H9 (cell line): ENCODE measurements at regions not wholly inside any gene's neighbourhood (a gene's known extent, or its start where the extent isn't known, plus 50 kb on each side); places are given as distances from the start of the nearest gene placed in this dataset.

Experiments used
- DNase-seq: peaks from one replicate; pipeline ENCODE4 v3.0.0-alpha.2; 2017
- H2AFZ ChIP-seq: one replicate; pipeline ENCODE4 v1.6.1; 2013; ENCODE audit warnings: mild to moderate bottlenecking, low read length, control low read depth, moderate library complexity
- H2AK5ac ChIP-seq: 2 replicates; pipeline ENCODE4 v1.6.1; 2013; ENCODE audit warnings: low read length, control low read depth, mixed read lengths; ENCODE audit not compliant: insufficient read length
- H2BK120ac ChIP-seq: one replicate; pipeline ENCODE4 v1.6.1; 2013; ENCODE audit warnings: low read depth, mild to moderate bottlenecking, low read length, control low read depth, inconsistent platforms; ENCODE audit not compliant: poor library complexity, severe bottlenecking
- H2BK12ac ChIP-seq: 2 replicates; pipeline ENCODE4 v1.6.1; 2013; ENCODE audit warnings: low read length, control low read depth, mixed read lengths, low read depth; ENCODE audit not compliant: insufficient read length
- H2BK15ac ChIP-seq: 2 replicates; pipeline ENCODE4 v1.6.1; 2013; ENCODE audit warnings: low read depth, low read length, control low read depth
- H2BK20ac ChIP-seq: one replicate; pipeline ENCODE4 v1.6.1; 2013; ENCODE audit warnings: low read depth, mild to moderate bottlenecking, low read length, control low read depth, inconsistent platforms; ENCODE audit not compliant: poor library complexity, severe bottlenecking
- H2BK5ac ChIP-seq: 2 replicates; pipeline ENCODE4 v1.6.1; 2013; ENCODE audit warnings: low read length, control low read depth, mixed read lengths; ENCODE audit not compliant: insufficient read length
- H3K14ac ChIP-seq: 2 replicates; pipeline ENCODE4 v1.6.1; 2013; ENCODE audit warnings: low read length, control low read depth; ENCODE audit not compliant: insufficient read depth
- H3K18ac ChIP-seq: 2 replicates; pipeline ENCODE4 v1.6.1; 2013; ENCODE audit warnings: low read depth, mild to moderate bottlenecking, mixed read lengths, low read length, control low read depth; ENCODE audit not compliant: insufficient read length
- H3K23ac ChIP-seq: 2 replicates; pipeline ENCODE4 v1.6.1; 2013; ENCODE audit warnings: low read length, control low read depth, mixed read lengths, low read depth; ENCODE audit not compliant: insufficient read length
- H3K23me2 ChIP-seq: 2 replicates; pipeline ENCODE4 v1.6.1; 2013; ENCODE audit warnings: low read depth, mild to moderate bottlenecking, mixed read lengths, low read length, control low read depth; ENCODE audit not compliant: insufficient read length, poor library complexity, severe bottlenecking
- H3K27ac ChIP-seq: 2 replicates; pipeline ENCODE4 v1.5.1; 2013; ENCODE audit warnings: low read length, control low read depth, mixed read lengths, low read depth; ENCODE audit not compliant: insufficient read length
- H3K27me3 ChIP-seq: 2 replicates; pipeline ENCODE4 v1.6.1; 2013; ENCODE audit warnings: low read length, control low read depth, inconsistent platforms; ENCODE audit not compliant: insufficient read depth
- H3K4ac ChIP-seq: 2 replicates; pipeline ENCODE4 v1.6.1; 2013; ENCODE audit warnings: low read depth, mild to moderate bottlenecking, control low read depth, inconsistent platforms, low read length, moderate library complexity
- H3K4me1 ChIP-seq: 2 replicates; pipeline ENCODE4 v1.6.1; 2013; ENCODE audit warnings: low read length, control low read depth, inconsistent platforms; ENCODE audit not compliant: insufficient read depth
- H3K4me2 ChIP-seq: 2 replicates; pipeline ENCODE4 v1.6.1; 2013; ENCODE audit warnings: low read length, control low read depth, mixed read lengths; ENCODE audit not compliant: insufficient read length, insufficient read depth
- H3K56ac ChIP-seq: 2 replicates; pipeline ENCODE4 v1.6.1; 2013; ENCODE audit warnings: low read depth, mild to moderate bottlenecking, mixed read lengths, low read length, control low read depth; ENCODE audit not compliant: insufficient read length
- H3K79me1 ChIP-seq: 2 replicates; pipeline ENCODE4 v1.6.1; 2013; ENCODE audit warnings: low read depth, mild to moderate bottlenecking, moderate library complexity, low read length, control low read depth, inconsistent platforms; ENCODE audit not compliant: insufficient read depth, poor library complexity, severe bottlenecking
- H3K79me2 ChIP-seq: 2 replicates; pipeline ENCODE4 v1.6.1; 2013; ENCODE audit warnings: low read length, control low read depth, inconsistent platforms; ENCODE audit not compliant: insufficient read depth
- H3K9ac ChIP-seq: 2 replicates; pipeline ENCODE4 v1.6.1; 2013; ENCODE audit warnings: low read length, control low read depth, mixed read lengths; ENCODE audit not compliant: insufficient read length; ENCODE audit errors: extremely low read depth
- H3K9me3 ChIP-seq: one replicate; pipeline ENCODE4 v1.6.1; 2013; ENCODE audit warnings: low read depth, low read length, inconsistent platforms; ENCODE audit not compliant: control insufficient read depth
- H3T11ph ChIP-seq: one replicate; pipeline ENCODE4 v1.6.1; 2013; ENCODE audit warnings: mild to moderate bottlenecking, low read length, control low read depth, inconsistent platforms
- H4K20me1 ChIP-seq: one replicate; pipeline ENCODE4 v1.6.1; 2013; ENCODE audit not compliant: control insufficient read depth, insufficient read length, insufficient read depth
- H4K5ac ChIP-seq: 2 replicates; pipeline ENCODE4 v1.6.1; 2013; ENCODE audit warnings: low read depth, mild to moderate bottlenecking, mixed read lengths, low read length, control low read depth; ENCODE audit not compliant: insufficient read length
- H4K8ac ChIP-seq: replicated peaks from 2 replicates; pipeline ENCODE4 v1.6.1; 2013; ENCODE audit warnings: low read length, control low read depth, mixed read lengths, low read depth; ENCODE audit not compliant: insufficient read length
- H4K91ac ChIP-seq: 2 replicates; pipeline ENCODE4 v1.6.1; 2013; ENCODE audit warnings: low read depth, mild to moderate bottlenecking, moderate library complexity, mixed read lengths, low read length, control low read depth; ENCODE audit not compliant: insufficient read length
- H3K27ac Mint-ChIP-seq, 3 experiments: 2 replicates in 2 of 3; 3 replicates in 1 of 3; pipeline ENCODE4 v1.8.0; 2020 to 2021; ENCODE audit warnings: mixed read lengths in 3 of 3, mild to moderate bottlenecking in 1 of 3, moderate library complexity in 1 of 3
- H3K27me3 Mint-ChIP-seq: 2 replicates; pipeline ENCODE4 v1.8.0; 2021; ENCODE audit warnings: low read depth, mild to moderate bottlenecking, moderate library complexity, mixed read lengths
- H3K36me3 Mint-ChIP-seq, 3 experiments: 2 replicates in 2 of 3; 3 replicates in 1 of 3; pipeline ENCODE4 v1.8.0; 2020 to 2021; ENCODE audit warnings: low read depth in 3 of 3, mixed read lengths in 3 of 3; ENCODE audit not compliant: insufficient read depth in 1 of 3
- H3K4me1 Mint-ChIP-seq, 2 experiments: 2 replicates each; pipeline ENCODE4 v1.8.0; 2020; ENCODE audit warnings: mixed read lengths in 2 of 2
- H3K4me3 Mint-ChIP-seq, 2 experiments: 2 replicates in 1 of 2; 3 replicates in 1 of 2; pipeline ENCODE4 v1.8.0; 2020 to 2021; ENCODE audit warnings: mild to moderate bottlenecking in 2 of 2, mixed read lengths in 2 of 2, moderate library complexity in 1 of 2
- H3K9me3 Mint-ChIP-seq, 2 experiments: 2 replicates in 1 of 2; 3 replicates in 1 of 2; pipeline ENCODE4 v1.8.0; 2020; ENCODE audit warnings: mild to moderate bottlenecking in 2 of 2, mixed read lengths in 2 of 2, moderate library complexity in 1 of 2
- CTCF ChIP-seq: fragments of 200-600 bp; sonication (generic); conservative IDR thresholded peaks from 3 replicates; pipeline ENCODE4 v1.8.0; 2021; ENCODE audit warnings: antibody characterized with exemption, mild to moderate bottlenecking
- WGBS: extraction: QIAGEN DNeasy Blood & Tissue Kit; methylation state at CpG from one replicate; pipeline ENCODE4 v1.1.7; 2013; ENCODE audit warnings: missing lambda C conversion rate, low lambda C conversion rate, mixed read lengths; ENCODE audit not compliant: insufficient read length; ENCODE audit errors: extremely low coverage; 5-methylcytosine and 5-hydroxymethylcytosine counted together

- Histone ChIP-seq H4K91ac (no peak overlapping the region), H3K9ac (no peak overlapping the region), H3K23ac (no peak overlapping the region), H4K5ac (no peak overlapping the region), H2BK12ac (no peak overlapping the region), H2BK20ac (no peak overlapping the region), H3K27ac (no peak overlapping the region), H3K23me2 (no peaks in the 10 kb centered on the region), H3K79me1 (no peaks in the 10 kb centered on the region), H2AK5ac (no peak overlapping the region), H3K14ac (no peak overlapping the region), H4K8ac (no peak overlapping the region), H3K18ac (no peak overlapping the region), H3K4ac (no peak overlapping the region), H3K4me2 (no peak overlapping the region), H3K4me1 (no peaks in the 10 kb centered on the region), H3K9me3 (no peaks in the 10 kb centered on the region), H4K20me1 (no peaks in the 10 kb centered on the region), H3K79me2 (no peaks in the 10 kb centered on the region), H2BK15ac (no peak overlapping the region), H2BK5ac (no peak overlapping the region), H3K27me3 (no peaks in the 10 kb centered on the region), H3T11ph (no peak overlapping the region), H2BK120ac (no peak overlapping the region), H3K56ac (no peak overlapping the region), H2AFZ (no peak overlapping the region)
- Mint-ChIP-seq H3K27ac (no peak overlapping the region), H3K27me3 (peaks cover 36% of the 10 kb centered on the region), H3K9me3 (no peaks in the 10 kb centered on the region; a peak in 1 of 5 replicates), H3K4me1 (peaks cover 8 to 10% of the 10 kb centered on the region in 2 experiments; a peak in 2 of 4 replicates), H3K4me3 (no peak overlapping the region), H3K36me3 (no peaks in the 10 kb centered on the region)
- no peak for DNase-seq
- no CpG with 5 or more reads among the region's 2 CpGs for WGBS
- TF ChIP-seq CTCF = no peak
These were observed 266.7 kb upstream of the FOXQ1 start for GRCh38 chr6:1045239-1045638.
